DMS 273 (cell line): ENCODE measurements at regions not wholly inside any gene's neighbourhood (a gene's known extent, or its start where the extent isn't known, plus 50 kb on each side); places are given as distances from the start of the nearest gene placed in this dataset.
"Not testable (repeated sequence)": the region's sequence is repeated elsewhere in the genome, so short reads cannot be mapped to it uniquely, and the experiment has no call there.

Experiments used
- DNase-seq: peaks from one replicate; lab custom pipeline; 2025; ENCODE audit not compliant: unreplicated experiment; lab: John Stamatoyannopoulos, UW

DNA sequence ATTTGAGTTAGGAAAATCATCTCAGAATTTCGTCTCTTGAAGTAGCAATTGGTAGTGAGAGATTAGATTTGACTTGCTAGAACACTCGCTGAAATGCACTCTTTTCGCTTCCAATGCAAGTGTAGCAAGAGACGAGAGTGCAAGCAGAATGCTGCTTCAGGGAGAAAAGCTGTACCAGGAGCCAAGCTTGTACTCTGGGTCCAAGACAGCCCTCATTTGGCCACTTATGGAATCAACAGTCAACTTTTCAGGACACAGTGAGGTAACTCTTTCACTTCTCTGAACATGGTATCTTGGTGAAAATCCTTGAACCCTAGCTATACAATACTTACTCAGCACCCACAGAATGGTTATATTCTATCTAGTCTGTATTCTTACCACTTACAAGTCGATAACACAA is 107.6 kb upstream of the TERB2 start:
- peak; percentile 21 for DNase-seq

DNA sequence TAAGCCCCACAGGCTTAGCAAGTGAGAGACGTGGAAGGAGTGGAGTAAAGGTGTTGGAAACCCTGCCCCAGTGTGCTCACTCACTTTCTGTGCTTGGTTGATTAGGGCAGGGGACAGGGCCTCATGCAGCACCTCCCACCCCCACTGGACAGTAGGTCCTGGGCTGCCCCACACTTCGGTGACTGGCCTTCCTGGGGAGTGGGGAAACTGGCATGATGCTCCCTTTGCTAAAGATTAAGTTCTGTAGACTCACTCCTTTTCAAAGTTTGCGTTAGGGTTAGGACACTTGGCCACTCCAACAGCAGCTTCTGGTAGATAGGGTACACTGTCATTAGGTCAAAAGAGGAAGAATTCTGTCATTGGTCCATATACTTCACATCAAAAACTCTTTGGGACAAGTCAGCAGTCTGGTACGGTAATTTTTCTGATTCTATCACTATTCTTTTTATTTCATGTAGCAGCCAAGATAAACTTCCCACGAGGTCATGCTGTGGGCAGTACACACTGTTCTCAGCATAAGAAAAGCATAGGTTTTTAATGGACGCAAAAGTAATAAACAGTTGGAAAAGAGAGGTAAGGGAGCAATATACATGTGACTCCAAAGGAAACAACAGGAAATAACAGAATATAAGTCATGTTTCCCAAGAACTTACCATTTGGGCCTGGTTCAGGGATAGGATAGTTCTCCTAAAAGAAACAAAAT is 106.6 kb upstream of the TERB2 start:
- DNase-seq = not testable (repeated sequence)

DNA sequence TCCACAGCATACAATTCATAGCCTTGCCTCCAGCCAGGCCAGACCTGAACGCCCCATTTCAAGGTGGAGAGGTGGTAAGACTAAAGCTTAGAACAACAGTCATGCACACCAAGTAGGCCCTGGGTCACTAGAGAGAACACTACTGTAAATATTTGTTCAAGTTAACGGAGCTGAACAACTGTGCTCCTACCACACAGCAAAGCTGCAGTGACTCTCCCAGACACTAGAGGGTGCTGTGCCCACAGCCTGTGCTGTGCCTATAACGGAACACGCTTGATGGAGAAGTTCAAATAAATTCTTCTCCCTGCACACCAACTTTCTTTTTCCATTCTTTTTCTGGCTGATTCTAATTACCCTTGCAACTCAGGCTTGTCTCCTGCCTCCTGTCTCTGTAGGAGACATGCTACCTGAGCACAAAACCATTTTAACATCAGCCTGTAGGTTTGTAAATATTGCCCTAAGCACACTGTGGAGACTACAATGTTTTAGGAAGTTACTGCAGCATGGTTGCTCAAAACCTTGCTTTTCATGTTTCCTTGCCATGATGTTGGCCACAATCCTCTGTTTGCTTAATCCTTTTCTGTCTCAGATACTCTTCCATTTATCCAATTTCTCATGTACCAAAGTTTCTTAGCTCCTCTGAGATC is 103.1 kb upstream of the TERB2 start:
- DNase-seq = peak; percentile 66

GRCh38 chr15:44854696-44855095 is 101.8 kb upstream of the TERB2 start:
- DNase-seq = not testable (repeated sequence)

DNA sequence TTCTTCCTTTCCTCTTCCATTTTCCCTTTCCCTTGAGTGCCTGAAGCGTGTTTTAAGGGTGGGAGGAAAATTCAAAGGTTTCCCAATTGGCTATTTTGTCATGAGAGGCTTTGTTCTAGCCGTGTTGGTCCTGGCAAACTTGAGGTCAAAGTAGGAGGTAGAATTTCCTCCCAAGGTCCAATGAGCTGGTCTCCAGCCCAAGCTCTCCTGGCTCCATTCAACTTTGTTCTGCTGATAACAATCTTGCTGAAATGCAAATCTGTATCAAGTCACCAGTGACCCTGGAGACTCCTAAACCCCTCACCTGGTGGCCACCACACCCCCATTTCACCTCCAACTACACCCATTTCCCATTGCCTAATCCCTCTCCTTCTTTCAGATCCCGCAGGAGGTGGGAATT is 100.2 kb upstream of the TERB2 start:
- DNase-seq = not testable (repeated sequence)

GRCh38 chr15:44857164-44857710 is 99.2 kb upstream of the TERB2 start:
- not testable (repeated sequence) for DNase-seq

GRCh38 chr15:44859088-44859487 is 97.4 kb upstream of the TERB2 start:
- not testable (repeated sequence) for DNase-seq

DNA sequence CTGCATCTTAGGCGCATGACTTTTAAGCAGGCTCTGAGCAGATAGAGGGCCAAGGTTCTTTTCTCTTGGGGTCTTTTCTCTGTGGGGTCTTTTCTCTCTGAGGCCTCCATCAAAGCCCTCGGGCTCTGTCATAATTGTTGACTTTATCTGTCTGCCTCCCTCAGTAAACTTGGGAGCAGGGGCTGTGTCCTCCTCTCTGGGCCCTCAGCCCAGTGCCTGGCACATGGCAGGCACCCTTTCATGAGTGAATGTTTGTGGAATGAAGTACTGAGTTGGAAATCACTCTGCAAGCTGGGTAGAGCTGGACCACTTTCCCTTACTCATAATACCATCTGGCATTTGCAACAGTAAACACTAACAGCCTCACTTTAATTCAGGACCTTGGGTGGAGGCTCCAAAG is 96.3 kb upstream of the TERB2 start:
- not testable (repeated sequence) for DNase-seq

- DNase-seq = no peak
Measured at GRCh38 chr15:44861439-44861910, 95.0 kb upstream of the TERB2 start.

DNA sequence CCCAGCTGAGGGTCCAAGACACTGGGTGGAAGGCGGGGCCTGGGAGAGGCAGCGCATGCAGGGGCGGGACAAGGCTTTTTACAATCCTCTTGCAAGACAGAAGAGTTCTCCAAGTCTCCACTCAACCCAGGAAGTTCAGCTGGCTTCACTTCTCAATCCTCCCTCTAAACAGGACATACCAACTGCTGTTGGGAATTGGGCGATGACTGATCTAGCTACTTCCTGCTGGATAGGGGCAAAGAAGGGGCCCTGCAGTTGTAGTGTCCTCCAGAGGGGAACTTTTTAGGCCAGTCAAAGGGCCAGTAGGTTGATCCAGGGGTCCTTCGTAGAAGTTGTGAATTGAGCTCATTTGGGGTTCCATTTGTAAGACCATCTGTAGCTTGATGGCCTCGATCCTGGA is 94.6 kb upstream of the TERB2 start:
- DNase-seq = no peak

DNA sequence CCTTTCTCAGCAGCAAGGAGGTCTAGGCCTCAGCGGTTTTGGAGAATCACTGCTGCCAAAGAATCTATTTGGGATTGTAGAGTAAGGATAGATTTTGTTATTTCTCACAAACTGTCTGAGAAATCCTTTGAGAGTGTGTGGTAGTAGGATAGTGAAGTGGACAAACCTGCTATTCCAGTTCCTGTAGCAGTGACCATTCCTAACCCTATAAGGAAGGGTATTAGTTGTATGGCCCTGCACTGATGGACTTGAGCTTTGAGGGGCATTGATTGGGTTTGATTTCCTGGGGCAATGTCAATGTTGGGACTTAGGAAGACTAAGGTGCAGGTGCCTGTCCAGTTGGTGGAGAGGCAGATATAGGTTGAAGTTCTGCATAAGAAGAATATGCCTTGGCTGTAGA is 93.6 kb upstream of the TERB2 start:
- not testable (repeated sequence) for DNase-seq

GRCh38 chr15:44868100-44868499 is 88.4 kb upstream of the TERB2 start:
- not testable (repeated sequence) for DNase-seq

DNA sequence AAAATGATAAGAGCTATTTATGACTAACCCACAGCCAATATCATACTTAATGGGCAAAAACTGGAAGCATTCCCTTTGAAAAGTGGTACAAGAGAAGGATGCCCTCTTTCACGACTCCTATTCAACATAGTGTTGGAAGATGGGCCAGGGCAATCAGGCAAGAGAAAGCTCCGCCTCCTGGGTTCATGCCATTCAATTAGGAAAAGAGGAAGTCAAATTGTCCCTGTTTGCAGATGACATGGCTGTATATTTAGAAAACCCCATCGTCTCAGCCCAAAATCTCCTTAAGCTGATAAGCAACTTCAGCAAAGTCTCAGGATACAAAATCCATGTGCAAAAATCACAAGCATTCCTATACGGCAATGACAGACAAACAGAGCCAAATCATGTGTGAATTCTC is 86.4 kb upstream of the TERB2 start:
- not testable (repeated sequence) for DNase-seq

- no peak for DNase-seq
Measured at GRCh38 chr15:44873103-44873502, 83.4 kb upstream of the TERB2 start.

DNA sequence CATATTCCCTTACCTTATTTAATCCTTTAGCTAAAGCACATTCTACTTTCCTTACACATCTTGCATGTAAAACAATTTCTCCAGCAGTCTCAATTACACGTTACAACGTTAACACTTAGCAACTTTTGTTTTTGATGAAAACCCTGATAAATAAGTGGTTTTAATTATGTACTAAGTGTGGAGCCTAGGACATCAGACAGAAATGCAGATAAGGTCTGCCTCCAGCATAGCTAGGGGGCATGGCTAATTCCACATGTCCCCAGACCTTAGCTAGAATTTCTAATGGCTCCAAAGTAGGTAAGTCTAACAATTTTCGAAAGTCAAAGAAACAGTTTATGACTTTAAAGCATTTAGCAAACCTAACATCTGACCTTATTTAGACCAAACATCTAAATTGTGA is 77.4 kb upstream of the TERB2 start:
- no peak for DNase-seq

DNA sequence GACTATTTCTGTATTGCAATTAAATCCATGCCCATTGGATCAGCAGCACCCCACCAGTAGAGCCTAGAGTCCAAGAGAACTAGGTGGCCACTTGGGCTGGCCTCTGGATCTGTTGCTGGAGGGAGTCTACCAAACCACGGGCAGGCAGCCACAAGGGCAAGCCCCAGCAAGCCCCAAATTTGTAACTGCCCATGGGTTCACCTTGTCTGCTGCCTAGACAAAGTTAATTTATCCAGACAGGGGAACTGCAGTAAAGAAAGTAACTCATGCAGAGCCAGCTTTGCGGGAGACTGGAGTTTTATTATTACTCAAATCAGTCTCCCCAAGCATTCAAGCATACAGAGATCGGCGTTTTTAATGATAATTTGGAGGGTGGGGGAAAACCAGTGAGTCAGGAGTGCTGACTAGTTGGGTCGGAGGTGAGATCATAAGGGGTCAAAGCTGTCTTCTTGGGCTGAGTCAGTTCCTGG is 74.0 kb upstream of the TERB2 start:
- no peak for DNase-seq

DNA sequence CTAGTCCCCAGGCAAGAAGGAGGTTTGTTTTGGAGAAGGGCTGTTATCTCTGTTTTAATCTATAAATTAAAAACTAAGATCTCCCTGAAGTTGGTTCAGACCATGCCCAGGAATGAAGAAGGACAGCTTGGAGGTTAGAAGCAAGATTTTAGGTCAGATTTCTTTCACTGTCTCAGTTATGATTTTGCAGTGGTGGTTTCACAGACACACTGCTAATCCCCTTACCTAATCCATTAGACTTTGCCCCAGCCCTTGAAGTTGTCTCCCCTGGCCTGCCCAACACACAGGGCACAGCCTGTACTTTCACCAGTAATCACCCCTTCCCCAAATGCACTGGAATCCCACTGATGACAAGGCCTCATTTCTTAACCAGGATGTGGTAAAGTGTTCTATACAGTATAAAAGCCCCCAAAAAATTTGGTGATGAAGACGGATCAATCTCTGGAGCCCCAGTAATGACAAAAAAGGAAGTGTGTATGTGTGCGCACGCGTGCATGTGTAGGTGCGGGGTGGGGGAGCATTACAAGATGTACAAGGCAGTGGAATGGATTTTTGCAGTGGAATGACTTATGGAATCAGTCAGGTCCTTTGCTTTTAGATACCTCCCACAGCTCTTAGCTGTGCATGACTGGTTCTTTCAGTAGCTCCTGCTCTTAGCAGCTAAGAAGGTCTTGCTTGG is 73.1 kb upstream of the TERB2 start:
- no peak for DNase-seq

DNA sequence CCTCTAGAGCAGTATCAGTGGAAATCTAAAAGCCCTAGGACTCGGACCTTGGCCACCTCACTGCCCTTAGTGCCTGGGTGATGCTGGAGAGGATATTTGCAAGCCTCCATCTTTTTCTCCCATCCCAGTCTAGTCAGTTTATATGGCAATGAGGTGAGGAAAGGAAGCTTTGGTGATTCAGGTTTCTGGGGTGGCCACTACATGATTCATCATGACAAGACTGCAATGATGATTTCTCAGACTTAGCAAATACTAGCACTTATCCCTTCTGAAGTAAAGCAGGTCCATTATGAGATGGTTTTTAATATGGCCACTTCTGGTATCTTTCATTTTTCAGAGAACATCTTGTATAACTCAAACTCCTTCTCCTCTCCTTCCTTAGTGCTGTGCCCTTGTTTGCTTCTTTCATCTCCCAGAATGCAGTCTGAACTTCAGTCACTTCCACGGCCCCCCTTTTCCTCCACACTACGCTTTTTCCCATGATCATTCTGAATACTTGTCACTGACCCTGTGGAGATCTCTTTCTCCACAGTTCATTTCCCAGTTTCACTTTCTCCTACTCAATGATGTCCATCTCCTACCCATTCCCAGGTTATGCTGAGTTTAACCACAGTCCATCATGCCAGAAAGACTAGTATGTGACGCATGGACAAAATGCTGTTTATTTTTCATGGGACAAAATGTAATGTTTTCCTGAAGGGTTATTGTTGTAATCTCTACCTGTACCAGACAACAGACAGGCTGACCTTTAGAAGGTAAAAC is 57.4 kb upstream of the TERB2 start:
- DNase-seq = not testable (repeated sequence)

GRCh38 chr15:44899775-44900174 is 56.7 kb upstream of the TERB2 start:
- DNase-seq = not testable (repeated sequence)

GRCh38 chr15:44900796-44901195 is 55.7 kb upstream of the TERB2 start:
- DNase-seq = not testable (repeated sequence)

DNA sequence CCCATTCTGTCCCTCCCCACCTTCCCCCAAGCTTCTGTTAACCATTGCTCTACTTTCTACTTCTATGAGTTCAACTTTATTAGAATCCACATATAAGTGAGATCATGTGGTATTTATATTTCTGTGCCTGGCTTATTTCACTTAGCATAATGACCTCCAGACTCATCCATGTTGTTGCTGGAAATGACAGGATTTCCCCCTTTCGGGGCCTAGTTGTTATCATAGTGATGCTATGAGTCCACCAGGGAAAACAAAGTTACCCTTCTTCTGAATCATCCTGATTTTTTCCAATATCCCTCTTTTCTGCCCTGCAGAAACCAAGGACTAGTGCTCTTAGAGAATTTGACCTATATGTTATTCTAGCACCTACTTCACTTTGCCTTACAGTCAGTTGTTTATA is 53.2 kb upstream of the TERB2 start:
- DNase-seq = not testable (repeated sequence)
